ENCODE measurements at regions not wholly inside any gene's neighbourhood (a gene's known extent, or its start where the extent isn't known, plus 50 kb on each side); places are given as distances from the start of the nearest gene placed in this dataset.

DNA sequence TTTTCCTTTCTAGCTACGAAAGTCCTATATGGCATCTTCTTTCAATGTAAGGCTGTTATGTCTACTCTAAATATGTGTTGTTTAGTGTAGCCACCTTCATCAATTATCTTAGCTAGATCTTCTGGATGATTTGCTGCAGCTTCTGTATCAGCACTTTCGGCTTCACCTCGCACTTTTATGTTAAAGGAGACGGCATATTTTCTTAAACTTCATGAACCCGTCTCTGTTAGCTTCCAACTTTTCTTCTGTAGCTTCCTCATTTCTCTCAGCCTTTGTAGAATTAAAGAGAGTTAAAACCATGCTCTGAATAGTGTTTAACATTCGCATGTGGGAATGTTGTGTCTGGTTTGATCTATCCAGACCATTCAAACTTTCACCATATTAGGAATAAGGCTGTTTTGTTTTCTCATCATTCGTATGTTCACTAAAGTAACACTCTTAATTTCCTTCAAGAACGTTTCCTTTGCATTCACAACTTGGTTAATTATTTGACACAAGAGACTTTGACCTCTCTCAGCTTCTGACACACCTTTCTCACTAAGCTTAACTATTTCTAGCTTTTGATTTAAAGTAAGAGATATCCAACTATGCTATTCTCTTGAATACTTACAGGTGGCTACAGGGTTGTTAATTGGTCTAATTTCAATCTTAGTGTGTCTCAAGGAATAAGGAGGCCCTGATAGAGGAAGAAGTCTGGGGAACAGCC is 476.8 kb downstream of the GABRG1 start:
- TF ChIP-seq CEBPB (IDR thresholded peaks at IDR 0.05) (no peak), EGR1 (IDR thresholded peaks at IDR 0.05) (no peak), EP300 (IDR thresholded peaks at IDR 0.05; ENCODE audit: borderline replicate concordance) (no peak), TEAD4 (IDR thresholded peaks at IDR 0.05) (no peak), CREB1 (IDR thresholded peaks at IDR 0.05; ENCODE audit: low read depth) (no peak), RAD21 (IDR thresholded peaks at IDR 0.05; ENCODE audit: low read depth) (no peak)

DNA sequence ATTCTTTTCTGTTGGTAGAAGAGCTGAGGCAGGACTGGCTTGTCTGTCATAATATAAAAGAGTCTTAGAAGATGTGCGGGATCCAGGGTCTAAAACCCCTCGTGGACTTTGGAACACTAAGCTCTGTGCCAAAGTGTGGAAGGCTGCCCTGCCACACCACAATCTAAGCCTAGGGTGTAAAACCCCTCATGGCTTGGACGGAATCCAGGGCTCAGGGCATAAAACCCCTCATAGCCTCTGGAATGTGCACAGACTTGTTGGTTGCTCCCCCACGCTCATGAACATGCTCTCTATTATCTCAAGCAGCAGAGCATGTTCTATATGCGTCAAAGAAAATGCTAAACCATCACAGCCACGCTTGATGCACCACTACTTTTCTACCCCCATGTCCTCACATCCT is 483.6 kb downstream of the GABRG1 start:
- no peak for TF ChIP-seq TAF1 (IDR thresholded peaks at IDR 0.05; ENCODE audit: low read depth)
- TF ChIP-seq EGR1 (IDR thresholded peaks at IDR 0.05) = no peak
- no peak for TF ChIP-seq CREB1 (IDR thresholded peaks at IDR 0.05; ENCODE audit: low read depth)
- TF ChIP-seq, protein P1, sequence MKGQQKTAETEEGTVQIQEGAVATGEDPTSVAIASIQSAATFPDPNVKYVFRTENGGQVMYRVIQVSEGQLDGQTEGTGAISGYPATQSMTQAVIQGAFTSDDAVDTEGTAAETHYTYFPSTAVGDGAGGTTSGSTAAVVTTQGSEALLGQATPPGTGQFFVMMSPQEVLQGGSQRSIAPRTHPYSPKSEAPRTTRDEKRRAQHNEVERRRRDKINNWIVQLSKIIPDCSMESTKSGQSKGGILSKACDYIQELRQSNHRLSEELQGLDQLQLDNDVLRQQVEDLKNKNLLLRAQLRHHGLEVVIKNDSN (IDR thresholded peaks at IDR 0.05) = no peak
- TF ChIP-seq, protein P2, sequence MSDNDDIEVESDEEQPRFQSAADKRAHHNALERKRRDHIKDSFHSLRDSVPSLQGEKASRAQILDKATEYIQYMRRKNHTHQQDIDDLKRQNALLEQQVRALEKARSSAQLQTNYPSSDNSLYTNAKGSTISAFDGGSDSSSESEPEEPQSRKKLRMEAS (IDR thresholded peaks at IDR 0.05) = no peak
- TF ChIP-seq TEAD4 (IDR thresholded peaks at IDR 0.05) = no peak
- no peak for TF ChIP-seq EP300 (IDR thresholded peaks at IDR 0.05; ENCODE audit: borderline replicate concordance)
- no peak for TF ChIP-seq CEBPB (IDR thresholded peaks at IDR 0.05)
- TF ChIP-seq ZBTB7A (IDR thresholded peaks at IDR 0.05; ENCODE audit: low read depth) = no peak

DNA sequence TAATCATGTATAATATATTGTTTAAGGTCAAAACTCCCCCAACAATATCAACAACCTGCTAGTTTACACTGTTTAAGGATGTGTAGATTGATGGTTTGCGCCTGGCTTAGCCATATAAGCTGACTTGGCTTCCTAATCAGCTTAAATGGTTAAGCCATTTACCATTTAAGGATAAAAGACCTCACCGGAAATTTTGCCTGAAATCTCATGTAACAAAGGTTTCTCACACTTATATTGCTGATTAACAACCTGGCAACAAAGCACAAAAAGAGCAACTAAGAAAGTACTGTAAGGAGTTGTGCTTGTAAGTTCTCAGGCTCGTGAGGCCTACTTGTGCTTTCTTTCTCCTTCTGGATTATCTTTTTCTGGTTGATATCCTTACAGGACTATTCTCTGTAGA is 485.2 kb downstream of the GABRG1 start:
- TF ChIP-seq YY1 (IDR thresholded peaks at IDR 0.05; ENCODE audit: low read depth) (no peak), TEAD4 (IDR thresholded peaks at IDR 0.05) (no peak), TAF1 (IDR thresholded peaks at IDR 0.05; ENCODE audit: low read depth) (no peak), ZBTB7A (IDR thresholded peaks at IDR 0.05; ENCODE audit: low read depth) (no peak), FOXM1 (IDR thresholded peaks at IDR 0.05; ENCODE audit: borderline replicate concordance, low read depth) (no peak)

DNA sequence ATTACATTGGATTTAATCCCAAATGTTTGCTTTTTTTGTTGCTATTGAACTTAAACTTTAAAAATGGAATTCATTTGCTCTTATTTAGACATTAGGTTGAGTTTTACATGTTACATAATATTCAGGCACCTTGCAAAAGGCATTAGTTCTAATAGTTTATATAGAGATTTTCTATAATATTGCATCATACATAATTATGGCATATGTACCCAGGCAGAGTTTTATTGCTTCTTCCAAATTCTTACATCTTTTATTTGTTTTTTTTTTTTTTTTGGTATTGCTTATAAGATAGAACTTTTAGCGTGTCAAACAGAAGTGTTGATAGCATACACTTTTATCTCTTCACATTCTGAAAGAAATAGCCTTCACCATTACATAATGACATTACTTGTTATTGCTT is 487.7 kb downstream of the GABRG1 start:
- TF ChIP-seq FOXM1 (IDR thresholded peaks at IDR 0.05; ENCODE audit: borderline replicate concordance, low read depth) = no peak

DNA sequence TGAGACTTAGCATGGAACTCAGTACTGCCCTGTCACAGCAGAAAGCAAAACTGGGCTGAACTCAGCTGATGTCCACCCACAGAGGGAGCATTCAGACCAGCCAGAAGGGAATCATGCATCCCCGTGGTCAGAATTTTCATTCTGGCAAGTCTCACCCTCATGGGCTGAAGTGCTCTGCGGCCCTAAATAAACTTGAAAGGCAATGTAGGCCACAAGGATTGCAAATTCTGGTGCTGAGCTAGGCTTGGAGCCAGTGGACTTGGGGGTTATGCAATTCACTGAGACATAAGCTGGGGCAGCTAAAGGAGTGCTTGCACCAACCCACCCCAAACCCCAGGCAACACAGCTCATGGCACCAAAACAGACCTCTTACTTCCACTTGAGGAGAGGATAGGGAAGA is 494.1 kb downstream of the GABRG1 start:
- TF ChIP-seq ZBTB7A (IDR thresholded peaks at IDR 0.05; ENCODE audit: low read depth) = no peak
- TF ChIP-seq TEAD4 (IDR thresholded peaks at IDR 0.05) = no peak
- TF ChIP-seq TAF1 (IDR thresholded peaks at IDR 0.05; ENCODE audit: low read depth) = no peak
- no peak for TF ChIP-seq FOXM1 (IDR thresholded peaks at IDR 0.05; ENCODE audit: borderline replicate concordance, low read depth)
- TF ChIP-seq, protein P2 (IDR thresholded peaks at IDR 0.05) = no peak
- no peak for TF ChIP-seq CREB1 (IDR thresholded peaks at IDR 0.05; ENCODE audit: low read depth)
- no peak for TF ChIP-seq YY1 (IDR thresholded peaks at IDR 0.05; ENCODE audit: low read depth)
- TF ChIP-seq, protein P3, sequence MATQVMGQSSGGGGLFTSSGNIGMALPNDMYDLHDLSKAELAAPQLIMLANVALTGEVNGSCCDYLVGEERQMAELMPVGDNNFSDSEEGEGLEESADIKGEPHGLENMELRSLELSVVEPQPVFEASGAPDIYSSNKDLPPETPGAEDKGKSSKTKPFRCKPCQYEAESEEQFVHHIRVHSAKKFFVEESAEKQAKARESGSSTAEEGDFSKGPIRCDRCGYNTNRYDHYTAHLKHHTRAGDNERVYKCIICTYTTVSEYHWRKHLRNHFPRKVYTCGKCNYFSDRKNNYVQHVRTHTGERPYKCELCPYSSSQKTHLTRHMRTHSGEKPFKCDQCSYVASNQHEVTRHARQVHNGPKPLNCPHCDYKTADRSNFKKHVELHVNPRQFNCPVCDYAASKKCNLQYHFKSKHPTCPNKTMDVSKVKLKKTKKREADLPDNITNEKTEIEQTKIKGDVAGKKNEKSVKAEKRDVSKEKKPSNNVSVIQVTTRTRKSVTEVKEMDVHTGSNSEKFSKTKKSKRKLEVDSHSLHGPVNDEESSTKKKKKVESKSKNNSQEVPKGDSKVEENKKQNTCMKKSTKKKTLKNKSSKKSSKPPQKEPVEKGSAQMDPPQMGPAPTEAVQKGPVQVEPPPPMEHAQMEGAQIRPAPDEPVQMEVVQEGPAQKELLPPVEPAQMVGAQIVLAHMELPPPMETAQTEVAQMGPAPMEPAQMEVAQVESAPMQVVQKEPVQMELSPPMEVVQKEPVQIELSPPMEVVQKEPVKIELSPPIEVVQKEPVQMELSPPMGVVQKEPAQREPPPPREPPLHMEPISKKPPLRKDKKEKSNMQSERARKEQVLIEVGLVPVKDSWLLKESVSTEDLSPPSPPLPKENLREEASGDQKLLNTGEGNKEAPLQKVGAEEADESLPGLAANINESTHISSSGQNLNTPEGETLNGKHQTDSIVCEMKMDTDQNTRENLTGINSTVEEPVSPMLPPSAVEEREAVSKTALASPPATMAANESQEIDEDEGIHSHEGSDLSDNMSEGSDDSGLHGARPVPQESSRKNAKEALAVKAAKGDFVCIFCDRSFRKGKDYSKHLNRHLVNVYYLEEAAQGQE (IDR thresholded peaks at IDR 0.05; ENCODE audit: low read depth) = no peak
- no peak for TF ChIP-seq EP300 (IDR thresholded peaks at IDR 0.05; ENCODE audit: borderline replicate concordance)
- no peak for TF ChIP-seq TCF12 (IDR thresholded peaks at IDR 0.05; ENCODE audit: low read depth)
- TF ChIP-seq, protein P1 (IDR thresholded peaks at IDR 0.05) = no peak
- no peak for TF ChIP-seq EGR1 (IDR thresholded peaks at IDR 0.05)
- no peak for TF ChIP-seq NFIC (IDR thresholded peaks at IDR 0.05)
- TF ChIP-seq CEBPB (IDR thresholded peaks at IDR 0.05) = no peak
- no peak for TF ChIP-seq RAD21 (IDR thresholded peaks at IDR 0.05; ENCODE audit: low read depth)

DNA sequence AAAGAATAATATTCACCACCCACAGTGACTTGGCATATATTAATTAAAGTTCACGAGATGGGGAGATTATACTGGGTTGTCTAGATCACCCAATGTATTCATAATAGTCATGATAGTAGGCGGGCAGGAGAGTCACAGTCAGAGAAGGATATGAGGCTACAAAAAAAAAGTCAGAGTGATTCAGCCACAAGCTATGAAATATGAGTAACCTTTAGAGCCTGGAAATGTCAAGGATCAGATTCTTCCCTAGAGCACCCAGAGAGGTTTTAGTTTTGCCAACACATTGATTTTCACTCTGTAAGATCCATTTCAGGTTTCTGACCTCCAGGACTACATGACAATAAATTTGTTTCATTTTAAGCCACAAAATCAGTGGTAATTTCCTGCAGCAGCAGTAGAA is 501.9 kb downstream of the GABRG1 start:
- 0 out of 2 replicates have a peak, but pooled peaks have one; percentile 2 for TF ChIP-seq RAD21 (IDR thresholded peaks at IDR 0.05; ENCODE audit: low read depth)
- no peak for TF ChIP-seq FOXM1 (IDR thresholded peaks at IDR 0.05; ENCODE audit: borderline replicate concordance, low read depth)
- no peak for TF ChIP-seq CEBPB (IDR thresholded peaks at IDR 0.05)
- TF ChIP-seq, protein P3 (IDR thresholded peaks at IDR 0.05; ENCODE audit: low read depth) = no peak

DNA sequence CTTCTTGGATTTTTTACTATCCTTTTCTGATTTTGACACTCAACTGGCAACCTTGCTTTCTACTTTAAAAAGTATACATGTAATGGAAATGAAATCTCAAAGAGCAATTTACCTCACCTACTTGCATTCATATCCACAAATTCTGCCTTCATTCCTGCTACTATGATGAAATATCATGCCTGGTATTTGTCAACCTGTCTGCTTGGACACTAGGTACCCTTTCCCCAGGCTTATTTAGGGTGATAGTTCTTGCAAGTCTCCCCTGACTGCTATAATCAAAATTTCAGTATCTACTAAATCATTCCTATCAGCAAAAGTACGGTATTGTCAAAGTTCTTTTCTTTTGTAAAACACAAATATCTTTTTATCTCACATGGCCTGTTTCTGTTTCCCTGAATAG is 503.0 kb downstream of the GABRG1 start:
- TF ChIP-seq, protein P1 (IDR thresholded peaks at IDR 0.05) = no peak
- TF ChIP-seq TAF1 (IDR thresholded peaks at IDR 0.05; ENCODE audit: low read depth) = no peak
- TF ChIP-seq EGR1 (IDR thresholded peaks at IDR 0.05) = no peak
- no peak for TF ChIP-seq TEAD4 (IDR thresholded peaks at IDR 0.05)
- TF ChIP-seq ZBTB7A (IDR thresholded peaks at IDR 0.05; ENCODE audit: low read depth) = no peak
- TF ChIP-seq TCF12 (IDR thresholded peaks at IDR 0.05; ENCODE audit: low read depth) = no peak
- TF ChIP-seq EP300 (IDR thresholded peaks at IDR 0.05; ENCODE audit: borderline replicate concordance) = no peak
- TF ChIP-seq CREB1 (IDR thresholded peaks at IDR 0.05; ENCODE audit: low read depth) = no peak

Measured in Ishikawa (cell line).